NCI-H510A (cell line): ENCODE measurements at regions not wholly inside any gene's neighbourhood (a gene's known extent, or its start where the extent isn't known, plus 50 kb on each side); places are given as distances from the start of the nearest gene placed in this dataset.
"Not testable (repeated sequence)": the region's sequence is repeated elsewhere in the genome, so short reads cannot be mapped to it uniquely, and the experiment has no call there.

Source experiments
- DNase-seq: peaks from one replicate; lab custom pipeline; 2025; lab: John Stamatoyannopoulos, UW

DNA sequence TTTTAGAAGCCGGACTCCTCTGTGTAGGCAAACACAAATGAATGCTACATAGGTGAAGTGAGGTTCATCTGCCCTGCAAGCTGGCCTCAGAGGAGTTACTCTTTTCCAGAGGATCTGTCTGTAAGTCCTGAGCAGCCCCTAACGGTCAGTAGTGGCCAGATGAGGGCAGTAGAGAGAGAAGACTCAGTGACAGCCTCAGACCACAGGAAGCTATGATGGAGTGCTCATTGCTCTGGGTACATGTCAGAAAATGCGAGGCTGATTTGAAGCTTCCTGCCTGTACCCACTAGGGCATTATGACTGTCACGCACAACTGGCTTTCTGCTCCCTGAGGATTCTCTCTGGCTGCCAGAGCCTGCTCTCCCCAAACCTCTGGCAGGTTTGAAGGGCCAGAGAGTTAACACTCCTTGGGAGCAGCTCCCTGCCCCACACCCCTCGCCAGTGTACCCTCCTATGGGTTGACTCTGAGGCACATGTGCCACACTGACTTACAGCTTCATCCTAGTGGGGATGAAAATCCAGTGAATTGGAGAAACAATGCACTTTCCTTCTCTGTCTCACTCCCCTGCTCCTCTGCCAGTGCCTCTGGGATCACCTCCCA lies 141.5 kb downstream of the GABRG2 start:
- DNase-seq, result no peak

DNA sequence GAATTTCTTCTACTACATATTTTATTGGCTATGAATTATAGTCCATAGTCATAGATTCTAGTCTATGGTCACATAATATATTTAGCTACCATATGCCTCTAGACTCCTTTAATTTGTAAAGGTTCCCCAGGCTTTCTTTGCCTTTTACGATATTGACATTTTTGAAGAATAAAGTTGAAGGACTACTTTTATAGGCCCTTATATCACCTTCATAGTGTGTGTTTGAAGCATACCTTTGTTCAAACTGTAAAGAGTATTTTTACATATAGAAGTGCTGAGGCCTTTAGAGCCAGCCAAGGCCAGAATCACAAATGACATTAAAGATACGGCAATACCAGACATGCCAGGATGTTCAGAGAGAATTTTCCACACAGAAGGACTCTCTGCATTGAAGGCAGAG lies 147.0 kb downstream of the GABRG2 start:
- no peak for DNase-seq

- no peak for DNase-seq
Observed at GRCh38 chr5:162217037-162217436, 149.5 kb downstream of the GABRG2 start.

- no peak for DNase-seq
Observed at GRCh38 chr5:162221910-162222309, 154.3 kb downstream of the GABRG2 start.

- DNase-seq, result no peak
Observed at GRCh38 chr5:162227075-162227474, 159.5 kb downstream of the GABRG2 start.

DNA sequence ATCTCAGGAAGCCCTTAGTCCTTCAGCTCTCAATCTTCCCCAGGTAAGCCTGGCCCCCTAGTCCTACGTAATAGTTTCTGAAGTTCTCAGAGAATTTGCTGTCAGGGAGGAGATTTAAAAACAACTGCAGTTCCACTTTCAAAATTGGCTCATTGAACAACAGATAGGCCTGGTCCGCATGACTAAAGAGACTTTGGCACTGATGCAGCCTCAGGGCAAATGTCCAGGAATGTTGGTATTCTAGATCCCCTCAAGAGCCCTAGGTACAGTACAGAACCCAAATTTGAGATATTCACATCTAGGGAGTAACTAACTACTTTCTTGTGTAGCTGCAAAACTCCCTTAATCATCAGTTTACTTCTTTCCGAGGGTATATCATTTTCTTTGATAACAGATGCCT lies 162.8 kb downstream of the GABRG2 start:
- no peak for DNase-seq

DNA sequence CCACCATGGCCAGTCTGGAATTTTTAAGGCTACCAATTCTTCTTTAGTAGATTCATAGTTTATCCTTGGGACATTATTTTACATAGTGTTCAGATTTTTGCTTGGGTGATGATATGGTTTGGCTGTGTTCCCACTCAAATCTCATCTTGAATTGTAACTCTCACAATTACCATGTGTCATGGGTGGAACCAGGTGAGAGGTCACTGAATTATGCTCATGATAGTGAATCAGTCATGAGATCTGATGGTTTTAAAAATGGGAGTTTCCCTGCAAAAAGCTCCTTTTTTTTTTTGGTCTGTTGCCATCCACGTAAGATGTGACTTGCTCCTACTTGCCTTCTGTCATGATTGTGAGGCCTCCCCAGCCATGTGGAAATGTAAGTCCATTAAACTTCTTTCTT lies 163.9 kb downstream of the GABRG2 start:
- DNase-seq, result no peak

GRCh38 chr5:162240734-162241133 lies 173.2 kb downstream of the GABRG2 start:
- no peak for DNase-seq

GRCh38 chr5:162242416-162242815 lies 174.8 kb downstream of the GABRG2 start:
- DNase-seq, result no peak

- no peak for DNase-seq
Observed at GRCh38 chr5:162243651-162244050, 176.1 kb downstream of the GABRG2 start.

GRCh38 chr5:162248107-162248713 lies 180.6 kb downstream of the GABRG2 start:
- DNase-seq, result no peak

- no peak for DNase-seq
Observed at GRCh38 chr5:162256711-162257110, 189.1 kb downstream of the GABRG2 start.

- DNase-seq, result no peak
Observed at GRCh38 chr5:162268694-162269481, 201.3 kb downstream of the GABRG2 start.

- DNase-seq, result no peak
Observed at GRCh38 chr5:162272417-162272816, 204.8 kb downstream of the GABRG2 start.

GRCh38 chr5:162274679-162275078 lies 207.1 kb downstream of the GABRG2 start:
- DNase-seq, result no peak

DNA sequence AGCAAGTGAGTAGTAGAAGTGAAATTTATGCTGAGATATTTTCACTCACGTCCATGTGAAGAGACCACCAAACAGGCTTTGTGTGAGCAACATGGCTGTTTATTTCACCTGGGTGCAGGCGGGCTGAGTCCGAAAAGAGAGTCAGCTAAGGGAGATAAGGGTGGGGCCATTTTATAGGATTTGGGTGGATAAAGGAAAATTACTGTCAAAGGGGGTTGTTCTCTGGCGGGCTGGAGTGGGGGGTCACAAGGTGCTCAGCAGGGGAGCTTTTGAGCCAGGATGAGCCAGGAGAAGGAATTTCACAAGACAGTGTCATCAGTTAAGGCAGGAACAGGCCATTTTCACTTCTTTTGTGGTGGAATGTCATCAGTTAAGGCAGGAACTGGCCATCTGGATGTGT lies 207.8 kb downstream of the GABRG2 start:
- not testable (repeated sequence) for DNase-seq

DNA sequence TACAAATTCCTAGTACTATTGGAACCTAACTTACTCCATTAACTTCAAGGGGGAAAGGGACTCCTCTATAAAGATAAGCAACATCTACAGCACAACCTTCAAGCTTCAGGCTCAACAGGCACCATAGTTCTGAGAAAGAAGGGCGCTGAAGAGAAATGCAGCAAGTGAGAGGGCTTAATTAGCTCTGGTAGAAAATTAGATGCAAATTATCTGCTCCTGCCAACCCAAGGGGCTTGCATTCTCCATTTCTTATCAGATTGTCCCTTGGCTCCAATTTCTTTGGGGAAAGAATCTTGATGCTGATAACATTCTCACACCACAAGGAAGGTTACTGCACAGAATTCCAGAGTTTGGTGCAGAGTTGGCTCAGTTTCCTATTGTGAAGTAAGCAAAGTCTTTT lies 214.6 kb downstream of the GABRG2 start:
- no peak for DNase-seq

- no peak for DNase-seq
Observed at GRCh38 chr5:162283609-162284008, 216.0 kb downstream of the GABRG2 start.

- no peak for DNase-seq
Observed at GRCh38 chr5:162288647-162289296, 221.2 kb downstream of the GABRG2 start.

DNA sequence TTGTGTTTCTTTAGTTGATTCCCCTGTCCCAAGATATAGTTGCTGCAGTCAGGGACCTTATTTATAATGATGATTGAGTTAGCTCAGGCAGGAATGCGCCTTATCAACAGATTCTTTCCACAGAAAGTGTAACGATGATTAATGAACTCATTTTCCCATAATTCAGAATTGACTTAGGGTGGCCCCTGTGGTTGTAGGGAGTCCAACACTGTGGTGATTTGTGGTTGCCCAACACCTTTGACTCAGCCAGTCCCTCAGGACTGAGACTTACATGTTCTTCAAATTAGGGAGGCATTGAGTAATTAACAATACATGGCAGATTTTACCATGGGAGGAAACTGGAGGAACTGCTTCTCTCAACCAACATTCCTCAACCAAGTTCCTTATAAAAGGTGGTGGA lies 221.9 kb downstream of the GABRG2 start:
- DNase-seq, result no peak

- DNase-seq, result no peak
Observed at GRCh38 chr5:162299793-162300192, 232.2 kb downstream of the GABRG2 start.

GRCh38 chr5:162301356-162301755 lies 233.8 kb downstream of the GABRG2 start:
- DNase-seq, result no peak

DNA sequence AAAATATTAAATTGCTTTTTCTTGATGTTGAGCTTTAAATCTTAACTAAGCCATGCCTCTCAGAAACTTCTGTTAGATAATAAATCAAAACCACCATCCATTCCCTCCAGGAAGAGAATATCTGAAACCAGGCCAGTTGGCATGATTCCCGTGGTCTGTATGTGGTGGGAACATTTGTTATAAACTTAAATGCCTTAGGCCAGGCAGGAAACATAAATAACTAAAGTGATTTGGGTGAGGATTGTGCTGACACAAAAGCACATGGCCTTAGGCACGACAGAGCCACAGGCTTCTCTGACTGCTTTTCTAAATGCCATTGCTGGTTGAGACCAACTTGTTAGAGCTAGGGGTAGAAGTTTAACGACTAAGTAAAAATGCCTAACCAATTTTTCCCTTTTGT lies 255.9 kb downstream of the GABRG2 start:
- DNase-seq, result no peak
